ENCODE measurements at regions not wholly inside any gene's neighbourhood (a gene's known extent, or its start where the extent isn't known, plus 50 kb on each side); places are given as distances from the start of the nearest gene placed in this dataset.

- no peak for TF ChIP-seq ZNF331 (CRISPR knock-in tag; IDR thresholded peaks at IDR 0.05; ENCODE audit: low read depth)
- TF ChIP-seq STAT1 (IDR thresholded peaks at IDR 0.05; ENCODE audit: unreplicated experiment): no peak
Measured at GRCh38 chr13:82614086-82614485, 1268.2 kb downstream of the SLITRK1 start (continued).

DNA sequence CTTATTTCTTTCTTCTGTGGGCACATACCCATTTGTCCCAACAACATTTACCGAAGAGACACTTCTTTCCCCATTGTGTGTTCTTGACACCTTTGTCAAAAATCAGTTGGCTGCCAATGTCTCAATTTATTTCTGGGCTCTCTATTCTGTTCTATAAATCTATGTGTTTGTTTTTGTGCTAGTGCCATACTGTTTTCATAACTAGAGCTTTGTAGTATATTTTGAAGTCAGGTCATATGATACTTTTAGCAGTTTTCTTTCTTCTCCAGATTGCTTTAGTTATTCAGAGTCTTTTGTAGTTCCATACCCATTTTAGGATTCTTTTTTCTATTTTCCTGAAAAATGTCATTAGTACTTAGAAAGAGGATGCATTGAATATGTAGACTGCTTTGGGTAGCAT, 1276.3 kb downstream of the SLITRK1 start:
- no peak overlapping the region for H3K27ac Mint-ChIP-seq
- H3K4me1 Mint-ChIP-seq: no peaks in the 10 kb centered on the region
- Histone ChIP-seq H3K27me3 (ENCODE audit: insufficient read depth) (peaks cover 7% of the 10 kb centered on the region), H3K36me3 (ENCODE audit: insufficient read depth) (no peaks in the 10 kb centered on the region; the same call in 1 of the 2 replicates), H3K4me2 (no peak overlapping the region), H3K79me2 (replicated peaks; ENCODE audit: insufficient read depth) (no peaks in the 10 kb centered on the region), H3K27ac (ENCODE audit: low read depth) (no peak overlapping the region), H3K9me2 (ENCODE audit: insufficient read depth) (peaks cover 2% of the 10 kb centered on the region; the same call in 1 of the 2 replicates), H2AFZ (no peak overlapping the region), H3K4me3 (no peak overlapping the region), H3F3A (replicated peaks; ENCODE audit: low read depth) (no peaks in the 10 kb centered on the region), H3K4me1 (ENCODE audit: insufficient read depth) (no peaks in the 10 kb centered on the region), H4K20me1 (replicated peaks; ENCODE audit: insufficient read depth) (no peaks in the 10 kb centered on the region)
- H3K9me3 Mint-ChIP-seq: peaks cover 41% of the 10 kb centered on the region
- H3K36me3 Mint-ChIP-seq (ENCODE audit: low read depth): peaks cover 21% of the 10 kb centered on the region; the same call in 2 of the 3 replicates
- no peak overlapping the region for H3K4me3 Mint-ChIP-seq
- ATAC-seq (no peak), DNase-seq (ENCODE audit: low spot score) (no peak)
- no peak for TF ChIP-seq ZNF331 (CRISPR knock-in tag; IDR thresholded peaks at IDR 0.05; ENCODE audit: low read depth)
- TF ChIP-seq STAT1 (IDR thresholded peaks at IDR 0.05; ENCODE audit: unreplicated experiment): no peak
- TF ChIP-seq, protein P1, sequence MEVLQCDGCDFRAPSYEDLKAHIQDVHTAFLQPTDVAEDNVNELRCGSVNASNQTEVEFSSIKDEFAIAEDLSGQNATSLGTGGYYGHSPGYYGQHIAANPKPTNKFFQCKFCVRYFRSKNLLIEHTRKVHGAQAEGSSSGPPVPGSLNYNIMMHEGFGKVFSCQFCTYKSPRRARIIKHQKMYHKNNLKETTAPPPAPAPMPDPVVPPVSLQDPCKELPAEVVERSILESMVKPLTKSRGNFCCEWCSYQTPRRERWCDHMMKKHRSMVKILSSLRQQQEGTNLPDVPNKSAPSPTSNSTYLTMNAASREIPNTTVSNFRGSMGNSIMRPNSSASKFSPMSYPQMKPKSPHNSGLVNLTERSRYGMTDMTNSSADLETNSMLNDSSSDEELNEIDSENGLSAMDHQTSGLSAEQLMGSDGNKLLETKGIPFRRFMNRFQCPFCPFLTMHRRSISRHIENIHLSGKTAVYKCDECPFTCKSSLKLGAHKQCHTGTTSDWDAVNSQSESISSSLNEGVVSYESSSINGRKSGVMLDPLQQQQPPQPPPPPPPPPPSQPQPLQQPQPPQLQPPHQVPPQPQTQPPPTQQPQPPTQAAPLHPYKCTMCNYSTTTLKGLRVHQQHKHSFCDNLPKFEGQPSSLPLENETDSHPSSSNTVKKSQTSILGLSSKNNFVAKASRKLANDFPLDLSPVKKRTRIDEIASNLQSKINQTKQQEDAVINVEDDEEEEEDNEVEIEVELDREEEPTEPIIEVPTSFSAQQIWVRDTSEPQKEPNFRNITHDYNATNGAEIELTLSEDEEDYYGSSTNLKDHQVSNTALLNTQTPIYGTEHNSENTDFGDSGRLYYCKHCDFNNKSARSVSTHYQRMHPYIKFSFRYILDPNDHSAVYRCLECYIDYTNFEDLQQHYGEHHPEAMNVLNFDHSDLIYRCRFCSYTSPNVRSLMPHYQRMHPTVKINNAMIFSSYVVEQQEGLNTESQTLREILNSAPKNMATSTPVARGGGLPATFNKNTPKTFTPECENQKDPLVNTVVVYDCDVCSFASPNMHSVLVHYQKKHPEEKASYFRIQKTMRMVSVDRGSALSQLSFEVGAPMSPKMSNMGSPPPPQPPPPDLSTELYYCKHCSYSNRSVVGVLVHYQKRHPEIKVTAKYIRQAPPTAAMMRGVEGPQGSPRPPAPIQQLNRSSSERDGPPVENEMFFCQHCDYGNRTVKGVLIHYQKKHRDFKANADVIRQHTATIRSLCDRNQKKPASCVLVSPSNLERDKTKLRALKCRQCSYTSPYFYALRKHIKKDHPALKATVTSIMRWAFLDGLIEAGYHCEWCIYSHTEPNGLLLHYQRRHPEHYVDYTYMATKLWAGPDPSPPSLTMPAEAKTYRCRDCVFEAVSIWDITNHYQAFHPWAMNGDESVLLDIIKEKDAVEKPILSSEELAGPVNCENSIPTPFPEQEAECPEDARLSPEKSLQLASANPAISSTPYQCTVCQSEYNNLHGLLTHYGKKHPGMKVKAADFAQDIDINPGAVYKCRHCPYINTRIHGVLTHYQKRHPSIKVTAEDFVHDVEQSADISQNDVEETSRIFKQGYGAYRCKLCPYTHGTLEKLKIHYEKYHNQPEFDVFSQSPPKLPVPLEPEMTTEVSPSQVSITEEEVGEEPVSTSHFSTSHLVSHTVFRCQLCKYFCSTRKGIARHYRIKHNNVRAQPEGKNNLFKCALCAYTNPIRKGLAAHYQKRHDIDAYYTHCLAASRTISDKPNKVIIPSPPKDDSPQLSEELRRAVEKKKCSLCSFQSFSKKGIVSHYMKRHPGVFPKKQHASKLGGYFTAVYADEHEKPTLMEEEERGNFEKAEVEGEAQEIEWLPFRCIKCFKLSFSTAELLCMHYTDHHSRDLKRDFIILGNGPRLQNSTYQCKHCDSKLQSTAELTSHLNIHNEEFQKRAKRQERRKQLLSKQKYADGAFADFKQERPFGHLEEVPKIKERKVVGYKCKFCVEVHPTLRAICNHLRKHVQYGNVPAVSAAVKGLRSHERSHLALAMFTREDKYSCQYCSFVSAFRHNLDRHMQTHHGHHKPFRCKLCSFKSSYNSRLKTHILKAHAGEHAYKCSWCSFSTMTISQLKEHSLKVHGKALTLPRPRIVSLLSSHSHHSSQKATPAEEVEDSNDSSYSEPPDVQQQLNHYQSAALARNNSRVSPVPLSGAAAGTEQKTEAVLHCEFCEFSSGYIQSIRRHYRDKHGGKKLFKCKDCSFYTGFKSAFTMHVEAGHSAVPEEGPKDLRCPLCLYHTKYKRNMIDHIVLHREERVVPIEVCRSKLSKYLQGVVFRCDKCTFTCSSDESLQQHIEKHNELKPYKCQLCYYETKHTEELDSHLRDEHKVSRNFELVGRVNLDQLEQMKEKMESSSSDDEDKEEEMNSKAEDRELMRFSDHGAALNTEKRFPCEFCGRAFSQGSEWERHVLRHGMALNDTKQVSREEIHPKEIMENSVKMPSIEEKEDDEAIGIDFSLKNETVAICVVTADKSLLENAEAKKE (CRISPR knock-in tag; IDR thresholded peaks at IDR 0.05): no peak
- TF ChIP-seq EZH2 (IDR thresholded peaks at IDR 0.05; ENCODE audit: low read depth, unreplicated experiment): no peak
- TF ChIP-seq CREB1 (CRISPR knock-in tag; IDR thresholded peaks at IDR 0.05; ENCODE audit: low read depth): no peak
- no peak for TF ChIP-seq ZNF114 (CRISPR knock-in tag; IDR thresholded peaks at IDR 0.05)
- no peak for TF ChIP-seq POLR2AphosphoS5 (IDR thresholded peaks at IDR 0.05; ENCODE audit: low read depth)
- no peak for TF ChIP-seq EZH2phosphoT487 (IDR thresholded peaks at IDR 0.05; ENCODE audit: unreplicated experiment)
- TF ChIP-seq, protein P2, sequence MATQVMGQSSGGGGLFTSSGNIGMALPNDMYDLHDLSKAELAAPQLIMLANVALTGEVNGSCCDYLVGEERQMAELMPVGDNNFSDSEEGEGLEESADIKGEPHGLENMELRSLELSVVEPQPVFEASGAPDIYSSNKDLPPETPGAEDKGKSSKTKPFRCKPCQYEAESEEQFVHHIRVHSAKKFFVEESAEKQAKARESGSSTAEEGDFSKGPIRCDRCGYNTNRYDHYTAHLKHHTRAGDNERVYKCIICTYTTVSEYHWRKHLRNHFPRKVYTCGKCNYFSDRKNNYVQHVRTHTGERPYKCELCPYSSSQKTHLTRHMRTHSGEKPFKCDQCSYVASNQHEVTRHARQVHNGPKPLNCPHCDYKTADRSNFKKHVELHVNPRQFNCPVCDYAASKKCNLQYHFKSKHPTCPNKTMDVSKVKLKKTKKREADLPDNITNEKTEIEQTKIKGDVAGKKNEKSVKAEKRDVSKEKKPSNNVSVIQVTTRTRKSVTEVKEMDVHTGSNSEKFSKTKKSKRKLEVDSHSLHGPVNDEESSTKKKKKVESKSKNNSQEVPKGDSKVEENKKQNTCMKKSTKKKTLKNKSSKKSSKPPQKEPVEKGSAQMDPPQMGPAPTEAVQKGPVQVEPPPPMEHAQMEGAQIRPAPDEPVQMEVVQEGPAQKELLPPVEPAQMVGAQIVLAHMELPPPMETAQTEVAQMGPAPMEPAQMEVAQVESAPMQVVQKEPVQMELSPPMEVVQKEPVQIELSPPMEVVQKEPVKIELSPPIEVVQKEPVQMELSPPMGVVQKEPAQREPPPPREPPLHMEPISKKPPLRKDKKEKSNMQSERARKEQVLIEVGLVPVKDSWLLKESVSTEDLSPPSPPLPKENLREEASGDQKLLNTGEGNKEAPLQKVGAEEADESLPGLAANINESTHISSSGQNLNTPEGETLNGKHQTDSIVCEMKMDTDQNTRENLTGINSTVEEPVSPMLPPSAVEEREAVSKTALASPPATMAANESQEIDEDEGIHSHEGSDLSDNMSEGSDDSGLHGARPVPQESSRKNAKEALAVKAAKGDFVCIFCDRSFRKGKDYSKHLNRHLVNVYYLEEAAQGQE (IDR thresholded peaks at IDR 0.05; ENCODE audit: unreplicated experiment): no peak
- TF ChIP-seq JUNB (IDR thresholded peaks at IDR 0.05; ENCODE audit: unreplicated experiment): no peak
- TF ChIP-seq, protein P3, sequence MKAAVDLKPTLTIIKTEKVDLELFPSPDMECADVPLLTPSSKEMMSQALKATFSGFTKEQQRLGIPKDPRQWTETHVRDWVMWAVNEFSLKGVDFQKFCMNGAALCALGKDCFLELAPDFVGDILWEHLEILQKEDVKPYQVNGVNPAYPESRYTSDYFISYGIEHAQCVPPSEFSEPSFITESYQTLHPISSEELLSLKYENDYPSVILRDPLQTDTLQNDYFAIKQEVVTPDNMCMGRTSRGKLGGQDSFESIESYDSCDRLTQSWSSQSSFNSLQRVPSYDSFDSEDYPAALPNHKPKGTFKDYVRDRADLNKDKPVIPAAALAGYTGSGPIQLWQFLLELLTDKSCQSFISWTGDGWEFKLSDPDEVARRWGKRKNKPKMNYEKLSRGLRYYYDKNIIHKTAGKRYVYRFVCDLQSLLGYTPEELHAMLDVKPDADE (IDR thresholded peaks at IDR 0.05): no peak
- TF ChIP-seq, protein P4, sequence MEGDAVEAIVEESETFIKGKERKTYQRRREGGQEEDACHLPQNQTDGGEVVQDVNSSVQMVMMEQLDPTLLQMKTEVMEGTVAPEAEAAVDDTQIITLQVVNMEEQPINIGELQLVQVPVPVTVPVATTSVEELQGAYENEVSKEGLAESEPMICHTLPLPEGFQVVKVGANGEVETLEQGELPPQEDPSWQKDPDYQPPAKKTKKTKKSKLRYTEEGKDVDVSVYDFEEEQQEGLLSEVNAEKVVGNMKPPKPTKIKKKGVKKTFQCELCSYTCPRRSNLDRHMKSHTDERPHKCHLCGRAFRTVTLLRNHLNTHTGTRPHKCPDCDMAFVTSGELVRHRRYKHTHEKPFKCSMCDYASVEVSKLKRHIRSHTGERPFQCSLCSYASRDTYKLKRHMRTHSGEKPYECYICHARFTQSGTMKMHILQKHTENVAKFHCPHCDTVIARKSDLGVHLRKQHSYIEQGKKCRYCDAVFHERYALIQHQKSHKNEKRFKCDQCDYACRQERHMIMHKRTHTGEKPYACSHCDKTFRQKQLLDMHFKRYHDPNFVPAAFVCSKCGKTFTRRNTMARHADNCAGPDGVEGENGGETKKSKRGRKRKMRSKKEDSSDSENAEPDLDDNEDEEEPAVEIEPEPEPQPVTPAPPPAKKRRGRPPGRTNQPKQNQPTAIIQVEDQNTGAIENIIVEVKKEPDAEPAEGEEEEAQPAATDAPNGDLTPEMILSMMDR (conservative IDR thresholded peaks at IDR 0.05; ENCODE audit: low read depth in 2 of 2): no peak
- no peak for TF ChIP-seq NANOG (IDR thresholded peaks at IDR 0.05; ENCODE audit: borderline replicate concordance)
- H3K27me3 Mint-ChIP-seq (ENCODE audit: insufficient read depth, low read depth, poor library complexity): peaks cover 4% of the 10 kb centered on the region
